Uterus (tissue), 3 donors: ENCODE measurements at regions not wholly inside any gene's neighbourhood (a gene's known extent, or its start where the extent isn't known, plus 50 kb on each side); places are given as distances from the start of the nearest gene placed in this dataset.

Source experiments
- DNase-seq, 2 donors: peaks; one replicate each; pipeline ENCODE4 v3.0.0-alpha.2; 2019 to 2020
- H3K27ac ChIP-seq, 2 donors: fragments of 200-600 bp; sonication (generic); 1 replicate in 1 of 2; 2 replicates in 1 of 2; pipeline ENCODE4 v1.5.1; 2016 to 2018
- H3K27me3 ChIP-seq, 2 donors: fragments of 200-600 bp; sonication (generic); one replicate each; pipeline ENCODE4 v1.5.1; 2018 to 2019; ENCODE audit warnings: control low read depth in 1 of 2
- H3K36me3 ChIP-seq, 2 donors: fragments of 200-600 bp; sonication (generic); one replicate each; pipeline ENCODE4 v1.5.1; 2019; ENCODE audit warnings: control low read depth in 1 of 2
- H3K4me1 ChIP-seq, 2 donors: fragments of 200-600 bp; sonication (generic); one replicate each; pipeline ENCODE4 v1.5.1; 2018 to 2019; ENCODE audit warnings: control low read depth in 1 of 2
- H3K4me3 ChIP-seq, 2 donors: fragments of 200-600 bp; sonication (generic); 1 replicate in 1 of 2; 2 replicates in 1 of 2; pipeline ENCODE4 v1.5.1; 2018 to 2019; ENCODE audit warnings: mild to moderate bottlenecking in 1 of 2
- H3K9me3 ChIP-seq, 2 donors: fragments of 200-600 bp; sonication (generic); one replicate each; pipeline ENCODE4 v1.5.1; 2019; ENCODE audit warnings: control low read depth in 1 of 2
- POLR2A ChIP-seq, 2 donors: fragments of 450-650 bp; IDR thresholded peaks; one replicate each; pipeline ENCODE4 v1.6.1; 2016; ENCODE audit warnings: antibody characterized with exemption in 2 of 2, mild to moderate bottlenecking in 1 of 2, moderate library complexity in 1 of 2
- intact Hi-C: fragments of 100-400 bp; cut with DNase I; formaldehyde crosslinking; loops from one replicate; pipeline ENCODE4 v1.15.1; 2023; ENCODE audit warnings: low total_unique reads
- TF ChIP-seq, protein P1 (sequence below), 4 experiments: fragments of 200-600 bp in 2 of 4; fragments of 450-650 bp in 2 of 4; sonication (generic) in 2 of 4; IDR thresholded peaks; one replicate each; pipeline ENCODE4 v1.5.1; 2016 to 2019; ENCODE audit warnings: antibody characterized with exemption in 4 of 4, mild to moderate bottlenecking in 2 of 4, moderate library complexity in 1 of 4
- donor health status: DM: yes; HTN: yes; CAD: no.

DNA sequence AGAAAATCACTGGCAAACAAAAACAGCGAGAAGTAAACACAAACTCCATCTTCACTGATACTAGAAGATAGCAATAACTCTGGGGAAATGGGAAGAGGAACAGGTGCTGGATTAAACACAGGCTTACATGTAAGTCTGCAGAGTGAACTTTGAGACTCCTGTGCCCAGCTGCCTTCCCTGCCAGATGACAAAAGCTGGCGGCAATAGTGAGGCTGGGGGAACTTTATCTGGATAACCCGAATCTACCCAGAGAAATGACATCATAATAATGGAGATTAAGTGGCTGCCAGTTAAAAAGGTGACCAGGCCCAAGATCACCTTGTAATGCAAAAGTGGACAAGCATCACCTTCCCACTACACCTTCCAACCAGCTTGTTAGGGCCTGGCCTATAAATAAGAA is 184.5 kb downstream of the CHRM3 start:
- Histone ChIP-seq H3K27ac (no peak overlapping the region), H3K4me3 (no peak overlapping the region), H3K4me1 (no peaks in the 10 kb centered on the region), H3K9me3 (no peaks in the 10 kb centered on the region), H3K27me3 (no peaks in the 10 kb centered on the region), H3K36me3 (no peaks in the 10 kb centered on the region)
- DNase-seq = no peak
- intact Hi-C loops = no loop called here
- no peak for TF ChIP-seq POLR2A (IDR thresholded peaks at IDR 0.05)
- TF ChIP-seq, protein P1, sequence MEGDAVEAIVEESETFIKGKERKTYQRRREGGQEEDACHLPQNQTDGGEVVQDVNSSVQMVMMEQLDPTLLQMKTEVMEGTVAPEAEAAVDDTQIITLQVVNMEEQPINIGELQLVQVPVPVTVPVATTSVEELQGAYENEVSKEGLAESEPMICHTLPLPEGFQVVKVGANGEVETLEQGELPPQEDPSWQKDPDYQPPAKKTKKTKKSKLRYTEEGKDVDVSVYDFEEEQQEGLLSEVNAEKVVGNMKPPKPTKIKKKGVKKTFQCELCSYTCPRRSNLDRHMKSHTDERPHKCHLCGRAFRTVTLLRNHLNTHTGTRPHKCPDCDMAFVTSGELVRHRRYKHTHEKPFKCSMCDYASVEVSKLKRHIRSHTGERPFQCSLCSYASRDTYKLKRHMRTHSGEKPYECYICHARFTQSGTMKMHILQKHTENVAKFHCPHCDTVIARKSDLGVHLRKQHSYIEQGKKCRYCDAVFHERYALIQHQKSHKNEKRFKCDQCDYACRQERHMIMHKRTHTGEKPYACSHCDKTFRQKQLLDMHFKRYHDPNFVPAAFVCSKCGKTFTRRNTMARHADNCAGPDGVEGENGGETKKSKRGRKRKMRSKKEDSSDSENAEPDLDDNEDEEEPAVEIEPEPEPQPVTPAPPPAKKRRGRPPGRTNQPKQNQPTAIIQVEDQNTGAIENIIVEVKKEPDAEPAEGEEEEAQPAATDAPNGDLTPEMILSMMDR (IDR thresholded peaks at IDR 0.05) = no peak

- no peak overlapping the region for H3K27ac ChIP-seq
- DNase-seq = no peak
- H3K4me1 ChIP-seq = no peaks in the 10 kb centered on the region
- no peak overlapping the region for H3K4me3 ChIP-seq
- TF ChIP-seq, protein P1 (IDR thresholded peaks at IDR 0.05) = no peak
- TF ChIP-seq POLR2A (IDR thresholded peaks at IDR 0.05) = no peak
- intact Hi-C loops = no loop called here
- H3K27me3 ChIP-seq = no peaks in the 10 kb centered on the region
- no peaks in the 10 kb centered on the region for H3K9me3 ChIP-seq
- H3K36me3 ChIP-seq = no peaks in the 10 kb centered on the region
These were observed 185.8 kb downstream of the CHRM3 start for GRCh38 chr1:239572183-239572582.

DNA sequence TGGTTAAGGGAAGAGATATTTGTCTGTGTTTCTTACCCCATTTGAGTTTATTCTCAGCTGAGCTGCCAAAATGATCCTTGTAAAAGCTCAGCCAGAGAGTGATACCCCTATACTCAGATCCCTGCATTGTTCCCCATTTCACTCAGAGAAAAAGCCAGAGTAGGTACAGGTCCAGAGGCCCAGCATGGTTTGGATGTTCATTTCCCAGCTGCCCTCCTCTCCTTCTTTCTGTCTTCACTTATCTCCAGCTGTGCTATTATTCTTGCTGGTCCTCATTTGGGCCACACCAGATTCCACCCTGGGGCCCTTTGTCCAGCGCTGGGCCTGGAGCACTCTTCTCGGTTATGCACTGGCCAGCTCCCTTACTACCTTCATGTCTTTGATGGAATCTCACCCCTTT is 187.7 kb downstream of the CHRM3 start:
- no peak for TF ChIP-seq POLR2A (IDR thresholded peaks at IDR 0.05)
- TF ChIP-seq, protein P1 (IDR thresholded peaks at IDR 0.05) = no peak
- H3K4me1 ChIP-seq = no peaks in the 10 kb centered on the region
- H3K4me3 ChIP-seq = no peak overlapping the region
- no peaks in the 10 kb centered on the region for H3K9me3 ChIP-seq
- no peaks in the 10 kb centered on the region for H3K27me3 ChIP-seq
- H3K36me3 ChIP-seq = no peaks in the 10 kb centered on the region
- no peak for DNase-seq
- intact Hi-C loops = no loop called here
- no peak overlapping the region for H3K27ac ChIP-seq

DNA sequence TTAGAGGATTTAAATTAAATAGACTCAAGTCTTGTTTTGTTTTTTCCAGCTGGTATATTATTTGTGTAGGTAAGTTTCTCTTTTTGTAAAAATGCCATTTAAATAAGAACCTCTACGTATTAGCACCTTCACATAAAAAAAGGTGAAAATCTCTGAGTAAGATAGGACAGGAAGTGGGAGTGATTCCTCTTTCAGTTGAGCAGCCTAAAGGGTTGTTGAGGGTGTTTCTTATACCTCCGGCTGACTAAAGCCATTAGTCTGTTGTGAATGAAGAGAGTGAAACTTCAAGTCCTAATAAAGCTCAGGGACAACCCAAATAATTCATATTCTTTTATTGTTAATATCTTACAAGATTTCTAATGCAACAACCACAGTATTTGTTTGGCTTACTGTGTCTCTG is 188.7 kb downstream of the CHRM3 start:
- no peaks in the 10 kb centered on the region for H3K27me3 ChIP-seq
- H3K4me3 ChIP-seq = no peak overlapping the region
- H3K36me3 ChIP-seq = no peaks in the 10 kb centered on the region
- TF ChIP-seq POLR2A (IDR thresholded peaks at IDR 0.05) = no peak
- TF ChIP-seq, protein P1 (IDR thresholded peaks at IDR 0.05) = no peak
- H3K9me3 ChIP-seq = no peaks in the 10 kb centered on the region
- intact Hi-C loops = no loop called here
- DNase-seq = no peak
- no peaks in the 10 kb centered on the region for H3K4me1 ChIP-seq
- H3K27ac ChIP-seq = no peak overlapping the region

DNA sequence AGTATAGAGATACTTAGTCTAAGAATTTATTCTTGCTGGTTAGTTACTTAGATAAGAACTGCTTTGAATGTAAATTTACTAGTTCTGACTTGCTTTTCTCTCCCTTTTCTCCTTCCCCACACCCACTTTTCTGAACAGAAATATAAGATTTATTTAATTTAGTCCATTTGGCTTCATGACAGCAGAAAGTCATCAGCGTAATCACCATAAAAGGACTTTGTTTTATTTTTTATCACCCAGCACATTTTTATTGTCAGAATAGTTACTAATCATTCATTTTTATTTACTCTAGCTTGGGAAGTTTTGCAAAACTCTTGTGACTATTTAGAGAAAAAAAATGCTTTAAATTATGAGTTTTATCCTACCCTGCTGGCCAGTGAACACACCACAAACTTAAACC is 197.2 kb downstream of the CHRM3 start:
- Histone ChIP-seq H3K27me3 (no peaks in the 10 kb centered on the region), H3K4me1 (peaks cover 0 to 4% of the 10 kb centered on the region in 2 donors), H3K4me3 (no peak overlapping the region), H3K27ac (peak overlapping the region in 1 of 2 donors; percentile 45), H3K36me3 (no peaks in the 10 kb centered on the region), H3K9me3 (no peaks in the 10 kb centered on the region)
- no peak for TF ChIP-seq POLR2A (IDR thresholded peaks at IDR 0.05)
- TF ChIP-seq, protein P1 (IDR thresholded peaks at IDR 0.05) = no peak
- intact Hi-C loops = no loop called here
- no peak for DNase-seq
